Lower leg skin (tissue), 4 donors: ENCODE measurements at regions not wholly inside any gene's neighbourhood (a gene's known extent, or its start where the extent isn't known, plus 50 kb on each side); places are given as distances from the start of the nearest gene placed in this dataset.

Experiments
- DNase-seq, 2 donors: peaks; one replicate each; pipeline ENCODE4 v3.0.0-alpha.2; 2019; ENCODE audit warnings: low spot score in 2 of 2
- H3K4me3 ChIP-seq: fragments of 200-600 bp; sonication (generic); 2 replicates; pipeline ENCODE4 v1.5.1; 2017; ENCODE audit warnings: mild to moderate bottlenecking, low read depth; ENCODE audit not compliant: poor library complexity, severe bottlenecking
- POLR2A ChIP-seq, 2 donors: fragments of 450-650 bp; IDR thresholded peaks; one replicate each; pipeline ENCODE4 v1.6.1; 2016 to 2017; ENCODE audit warnings: antibody characterized with exemption in 2 of 2, mild to moderate bottlenecking in 1 of 2, moderate library complexity in 1 of 2
- WGBS, 2 donors: methylation state at CpG; one replicate each; pipeline ENCODE4 v1.1.5; 2018; 5-methylcytosine and 5-hydroxymethylcytosine counted together
- intact Hi-C: fragments of 100-400 bp; cut with DNase I; formaldehyde crosslinking; loops from one replicate; pipeline ENCODE4 v1.15.0; 2023; ENCODE audit warnings: low total_unique reads
- TF ChIP-seq, protein P1 (sequence below), 3 donors: fragments of 450-650 bp; IDR thresholded peaks; one replicate each; pipeline ENCODE4 v1.5.1; 2016; ENCODE audit warnings: antibody characterized with exemption in 3 of 3, mild to moderate bottlenecking in 3 of 3, moderate library complexity in 2 of 3

- DNase-seq: no peak
- H3K4me3 ChIP-seq: no peak overlapping the region
- intact Hi-C loops: no loop called here
- 96 to 99% methylated on average over 2 of the region's 2 CpGs for WGBS, 2 donors
- TF ChIP-seq POLR2A (IDR thresholded peaks at IDR 0.05): no peak
- TF ChIP-seq, protein P1, sequence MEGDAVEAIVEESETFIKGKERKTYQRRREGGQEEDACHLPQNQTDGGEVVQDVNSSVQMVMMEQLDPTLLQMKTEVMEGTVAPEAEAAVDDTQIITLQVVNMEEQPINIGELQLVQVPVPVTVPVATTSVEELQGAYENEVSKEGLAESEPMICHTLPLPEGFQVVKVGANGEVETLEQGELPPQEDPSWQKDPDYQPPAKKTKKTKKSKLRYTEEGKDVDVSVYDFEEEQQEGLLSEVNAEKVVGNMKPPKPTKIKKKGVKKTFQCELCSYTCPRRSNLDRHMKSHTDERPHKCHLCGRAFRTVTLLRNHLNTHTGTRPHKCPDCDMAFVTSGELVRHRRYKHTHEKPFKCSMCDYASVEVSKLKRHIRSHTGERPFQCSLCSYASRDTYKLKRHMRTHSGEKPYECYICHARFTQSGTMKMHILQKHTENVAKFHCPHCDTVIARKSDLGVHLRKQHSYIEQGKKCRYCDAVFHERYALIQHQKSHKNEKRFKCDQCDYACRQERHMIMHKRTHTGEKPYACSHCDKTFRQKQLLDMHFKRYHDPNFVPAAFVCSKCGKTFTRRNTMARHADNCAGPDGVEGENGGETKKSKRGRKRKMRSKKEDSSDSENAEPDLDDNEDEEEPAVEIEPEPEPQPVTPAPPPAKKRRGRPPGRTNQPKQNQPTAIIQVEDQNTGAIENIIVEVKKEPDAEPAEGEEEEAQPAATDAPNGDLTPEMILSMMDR (IDR thresholded peaks at IDR 0.05): no peak
Observed at GRCh38 chr5:116813356-116813755, 238.7 kb upstream of the SEMA6A start.

DNA sequence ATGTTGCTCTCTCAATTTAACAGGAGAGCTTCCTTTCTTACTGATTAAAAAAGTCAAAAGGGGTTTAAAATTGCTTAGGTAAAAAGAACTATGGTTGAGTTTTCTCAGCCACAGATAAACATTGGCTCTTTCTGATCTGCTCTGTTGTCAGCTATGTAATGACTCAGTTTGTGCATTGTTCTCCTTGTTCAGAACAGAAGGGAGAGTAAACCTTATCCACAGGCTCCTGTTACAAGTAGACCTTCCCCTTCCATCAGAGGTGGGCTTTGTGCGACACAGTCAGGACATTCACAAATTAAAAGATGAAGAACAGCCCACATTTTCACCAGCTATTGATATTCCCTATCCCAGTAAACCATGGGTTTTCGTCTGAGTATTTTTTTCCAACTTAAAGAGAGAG is 236.3 kb upstream of the SEMA6A start:
- no peak overlapping the region for H3K4me3 ChIP-seq
- 82 to 91% methylated on average over 2 of the region's 2 CpGs for WGBS, 2 donors
- TF ChIP-seq, protein P1 (IDR thresholded peaks at IDR 0.05): no peak
- TF ChIP-seq POLR2A (IDR thresholded peaks at IDR 0.05): no peak
- no peak for DNase-seq
- intact Hi-C loops: no loop called here

DNA sequence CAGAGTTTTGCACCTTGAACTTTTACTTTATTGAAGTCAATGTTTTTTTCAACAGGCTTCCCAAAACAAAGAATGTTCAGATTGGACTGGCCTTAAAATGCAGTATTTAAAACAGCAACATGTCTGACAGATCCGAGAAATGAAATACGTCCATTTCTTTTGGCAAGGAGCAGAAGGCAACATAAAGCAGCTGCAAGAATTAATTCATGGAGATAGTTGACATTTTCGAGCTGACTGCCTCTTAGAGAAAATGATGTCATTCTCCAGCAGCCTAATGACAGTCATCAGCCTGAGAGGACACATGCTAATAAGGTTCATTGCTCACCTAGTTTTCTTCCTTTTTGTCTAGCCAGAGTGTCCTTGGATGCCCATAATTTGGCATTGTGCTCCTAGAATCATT is 232.2 kb upstream of the SEMA6A start:
- WGBS, 2 donors: 39 to 43% methylated on average over 3 of the region's 3 CpGs
- no peak overlapping the region for H3K4me3 ChIP-seq
- intact Hi-C loops: no loop called here
- TF ChIP-seq POLR2A (IDR thresholded peaks at IDR 0.05): no peak
- TF ChIP-seq, protein P1 (IDR thresholded peaks at IDR 0.05): no peak
- no peak for DNase-seq

DNA sequence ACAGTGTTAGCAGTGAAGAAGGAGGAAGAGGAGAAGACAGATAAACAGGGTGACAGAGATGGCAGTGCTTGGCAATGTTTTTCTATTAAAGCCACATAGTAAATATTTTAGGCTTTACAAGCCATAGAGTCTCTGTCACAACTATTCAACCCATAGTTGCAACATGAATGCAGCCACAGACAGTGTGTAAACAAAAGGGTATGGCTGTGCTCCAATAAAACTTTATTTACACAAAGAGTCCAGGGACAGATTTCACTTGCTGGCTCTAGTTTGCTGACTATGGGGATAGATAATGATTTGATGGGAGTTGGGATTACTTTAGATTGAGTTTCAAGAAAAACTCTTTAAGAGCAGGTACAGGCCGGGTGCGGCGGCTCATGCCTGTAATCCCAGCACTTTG is 224.8 kb upstream of the SEMA6A start:
- no peak for TF ChIP-seq POLR2A (IDR thresholded peaks at IDR 0.05)
- no peak overlapping the region for H3K4me3 ChIP-seq
- 95 to 100% methylated on average over 3 of the region's 3 CpGs for WGBS, 2 donors
- no peak for DNase-seq
- intact Hi-C loops: no loop called here

DNA sequence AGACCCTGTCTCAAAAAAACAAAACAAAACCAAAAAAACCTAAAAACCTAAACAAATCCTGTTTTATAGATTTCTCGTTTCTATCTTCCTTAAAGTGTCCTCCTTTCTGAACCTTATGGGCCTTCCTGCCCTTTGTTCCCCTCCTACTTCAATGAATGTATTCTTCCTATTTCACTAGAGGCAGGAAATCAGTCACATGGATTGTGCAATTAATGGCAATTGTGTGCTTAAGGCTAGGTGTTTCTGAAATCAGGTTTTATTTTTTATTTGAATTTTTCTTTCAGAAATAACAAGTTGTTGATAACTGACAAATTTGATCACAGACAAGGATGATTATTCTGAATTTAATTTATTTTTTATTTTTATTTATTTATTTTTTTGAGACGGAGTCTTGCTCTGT is 220.6 kb upstream of the SEMA6A start:
- intact Hi-C loops: no loop called here
- TF ChIP-seq, protein P1 (IDR thresholded peaks at IDR 0.05): no peak
- TF ChIP-seq POLR2A (IDR thresholded peaks at IDR 0.05): no peak
- WGBS, 2 donors: 85 to 88% methylated on average over 2 of the region's 2 CpGs
- DNase-seq: no peak
- H3K4me3 ChIP-seq: no peak overlapping the region

DNA sequence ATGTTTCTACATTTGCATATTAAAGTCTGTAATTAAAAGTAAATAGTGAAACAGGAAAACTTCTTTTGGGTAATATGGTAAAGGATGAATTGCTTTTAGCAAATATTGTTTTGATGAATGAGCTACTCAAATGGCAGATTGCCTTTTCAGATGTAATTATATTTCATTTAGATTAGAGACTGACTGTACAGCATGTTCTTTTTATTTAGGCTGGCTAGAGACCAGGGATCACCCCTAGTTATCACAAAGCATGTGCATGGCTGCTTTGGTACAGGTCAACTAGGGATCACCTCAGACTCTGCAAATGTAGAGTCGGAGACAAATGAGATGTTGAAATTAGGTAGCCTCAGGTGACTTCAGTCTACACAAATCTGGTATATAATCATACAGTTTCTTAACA is 214.9 kb upstream of the SEMA6A start:
- H3K4me3 ChIP-seq: no peak overlapping the region
- 56 to 78% methylated on average over 1 of the region's 1 CpG for WGBS, 2 donors
- TF ChIP-seq, protein P1 (IDR thresholded peaks at IDR 0.05): no peak
- TF ChIP-seq POLR2A (IDR thresholded peaks at IDR 0.05): no peak
- no peak for DNase-seq
- intact Hi-C loops: no loop called here
